ENCODE measurements at regions not wholly inside any gene's neighbourhood (a gene's known extent, or its start where the extent isn't known, plus 50 kb on each side); places are given as distances from the start of the nearest gene placed in this dataset.
A peak's percentile ranks its signal among the peaks of the same experiment; 100 is the strongest.

GRCh38 chr3:144235489-144235888 lies 263.9 kb downstream of the DIPK2A start:
- DNase-seq: no peak

- no peak for DNase-seq
Measured at GRCh38 chr3:144237351-144237750, 265.7 kb downstream of the DIPK2A start.

- DNase-seq: no peak
Measured at GRCh38 chr3:144241404-144241803, 269.8 kb downstream of the DIPK2A start.

GRCh38 chr3:144242747-144243146 lies 271.1 kb downstream of the DIPK2A start:
- no peak for DNase-seq

GRCh38 chr3:144244662-144245061 lies 273.0 kb downstream of the DIPK2A start:
- no peak for DNase-seq

GRCh38 chr3:144252896-144253295 lies 281.3 kb downstream of the DIPK2A start:
- no peak for DNase-seq

- DNase-seq: no peak
Measured at GRCh38 chr3:144257381-144257780, 285.8 kb downstream of the DIPK2A start.

GRCh38 chr3:144259267-144259666 lies 287.6 kb downstream of the DIPK2A start:
- peak; percentile 47 for DNase-seq

GRCh38 chr3:144263706-144264105 lies 292.1 kb downstream of the DIPK2A start:
- DNase-seq: no peak

GRCh38 chr3:144264350-144264749 lies 292.7 kb downstream of the DIPK2A start:
- DNase-seq: no peak

GRCh38 chr3:144264794-144265193 lies 293.2 kb downstream of the DIPK2A start:
- no peak for DNase-seq

- no peak for DNase-seq
Measured at GRCh38 chr3:144265542-144266100, 294.0 kb downstream of the DIPK2A start.

- DNase-seq: no peak
Measured at GRCh38 chr3:144270100-144270499, 298.5 kb downstream of the DIPK2A start.

- peak; percentile 45 for DNase-seq
Measured at GRCh38 chr3:144272680-144273079, 301.1 kb downstream of the DIPK2A start.

- no peak for DNase-seq
Measured at GRCh38 chr3:144273601-144274000, 302.0 kb downstream of the DIPK2A start.

- DNase-seq: no peak
Measured at GRCh38 chr3:144275005-144275404, 303.4 kb downstream of the DIPK2A start.

- DNase-seq: no peak
Measured at GRCh38 chr3:144282313-144282712, 310.7 kb downstream of the DIPK2A start.

GRCh38 chr3:144286235-144286910 lies 314.8 kb downstream of the DIPK2A start:
- DNase-seq: no peak

GRCh38 chr3:144287001-144287400 lies 315.4 kb downstream of the DIPK2A start:
- no peak for DNase-seq

- DNase-seq: no peak
Measured at GRCh38 chr3:144289057-144289456, 317.4 kb downstream of the DIPK2A start.

GRCh38 chr3:144294659-144295538 lies 323.3 kb downstream of the DIPK2A start:
- no peak for DNase-seq

GRCh38 chr3:144295613-144296012 lies 324.0 kb downstream of the DIPK2A start:
- DNase-seq: no peak

- no peak for DNase-seq
Measured at GRCh38 chr3:144296808-144297207, 325.2 kb downstream of the DIPK2A start.

GRCh38 chr3:144301863-144302262 lies 330.2 kb downstream of the DIPK2A start:
- DNase-seq: no peak
